OCI-LY1 (cell line): ENCODE measurements at regions not wholly inside any gene's neighbourhood (a gene's known extent, or its start where the extent isn't known, plus 50 kb on each side); places are given as distances from the start of the nearest gene placed in this dataset.

Experiments used
- EZH2 ChIP-seq: fragments of 200-600 bp; sonication (generic), shearing (Covaris generic); IDR thresholded peaks from 2 replicates; pipeline ENCODE4 v1.8.0; 2017; ENCODE audit warnings: borderline replicate concordance, mixed run types, mild to moderate bottlenecking, antibody characterized with exemption, low read length, moderate library complexity, mixed read lengths
- TF ChIP-seq, protein P1 (sequence below): fragments of 200-600 bp; sonication (generic), shearing (Covaris generic); IDR thresholded peaks from 2 replicates; pipeline ENCODE4 v1.5.1; 2017; ENCODE audit warnings: mild to moderate bottlenecking, antibody characterized with exemption, low read length, moderate library complexity, mixed read lengths

DNA sequence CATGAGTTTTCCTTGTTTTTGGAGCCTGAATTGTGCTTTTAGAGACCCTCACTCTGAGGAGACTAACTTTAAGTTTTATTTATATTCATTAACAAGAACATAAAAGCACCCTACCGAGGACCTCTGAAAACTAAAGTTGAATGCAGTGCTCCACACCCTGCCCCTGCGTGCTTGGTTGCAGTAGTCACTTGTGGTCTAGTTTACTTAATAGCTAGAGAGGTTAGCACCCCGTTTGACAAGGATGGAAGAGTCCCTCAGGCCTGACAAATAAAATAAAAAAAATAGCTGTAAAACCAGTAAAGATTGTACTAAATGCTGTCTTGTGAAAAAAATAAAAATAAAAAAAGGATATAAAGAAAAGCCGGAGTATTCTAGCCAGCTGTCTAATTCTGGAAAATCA is 395.2 kb downstream of the MTX2 start:
- TF ChIP-seq, protein P1, sequence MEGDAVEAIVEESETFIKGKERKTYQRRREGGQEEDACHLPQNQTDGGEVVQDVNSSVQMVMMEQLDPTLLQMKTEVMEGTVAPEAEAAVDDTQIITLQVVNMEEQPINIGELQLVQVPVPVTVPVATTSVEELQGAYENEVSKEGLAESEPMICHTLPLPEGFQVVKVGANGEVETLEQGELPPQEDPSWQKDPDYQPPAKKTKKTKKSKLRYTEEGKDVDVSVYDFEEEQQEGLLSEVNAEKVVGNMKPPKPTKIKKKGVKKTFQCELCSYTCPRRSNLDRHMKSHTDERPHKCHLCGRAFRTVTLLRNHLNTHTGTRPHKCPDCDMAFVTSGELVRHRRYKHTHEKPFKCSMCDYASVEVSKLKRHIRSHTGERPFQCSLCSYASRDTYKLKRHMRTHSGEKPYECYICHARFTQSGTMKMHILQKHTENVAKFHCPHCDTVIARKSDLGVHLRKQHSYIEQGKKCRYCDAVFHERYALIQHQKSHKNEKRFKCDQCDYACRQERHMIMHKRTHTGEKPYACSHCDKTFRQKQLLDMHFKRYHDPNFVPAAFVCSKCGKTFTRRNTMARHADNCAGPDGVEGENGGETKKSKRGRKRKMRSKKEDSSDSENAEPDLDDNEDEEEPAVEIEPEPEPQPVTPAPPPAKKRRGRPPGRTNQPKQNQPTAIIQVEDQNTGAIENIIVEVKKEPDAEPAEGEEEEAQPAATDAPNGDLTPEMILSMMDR, result no peak
- no peak for TF ChIP-seq EZH2
